ENCODE measurements at regions not wholly inside any gene's neighbourhood (a gene's known extent, or its start where the extent isn't known, plus 50 kb on each side); places are given as distances from the start of the nearest gene placed in this dataset.

DNA sequence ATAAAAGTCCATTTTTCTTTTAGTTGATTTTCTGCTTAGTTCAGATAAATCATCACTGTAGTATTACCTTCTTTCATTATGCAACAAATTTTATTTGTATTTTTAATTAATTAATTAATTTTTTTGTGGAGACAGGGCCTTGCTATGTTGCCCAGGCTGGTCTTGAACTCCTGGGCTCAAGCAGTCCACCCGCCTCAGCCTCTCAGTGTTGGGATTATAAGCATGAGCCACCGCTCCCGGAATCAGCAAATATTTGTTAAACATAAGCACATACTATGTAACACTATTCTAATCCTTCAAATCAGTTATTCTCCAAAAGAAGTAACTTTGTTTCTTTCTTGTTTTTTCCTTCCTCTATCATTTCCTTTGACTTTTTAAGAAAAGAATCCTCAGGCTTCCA lies 584.8 kb upstream of the ANKRD30A start:
- no peak for TF ChIP-seq POLR2A (IDR thresholded peaks at IDR 0.05)
- TF ChIP-seq, protein P1, sequence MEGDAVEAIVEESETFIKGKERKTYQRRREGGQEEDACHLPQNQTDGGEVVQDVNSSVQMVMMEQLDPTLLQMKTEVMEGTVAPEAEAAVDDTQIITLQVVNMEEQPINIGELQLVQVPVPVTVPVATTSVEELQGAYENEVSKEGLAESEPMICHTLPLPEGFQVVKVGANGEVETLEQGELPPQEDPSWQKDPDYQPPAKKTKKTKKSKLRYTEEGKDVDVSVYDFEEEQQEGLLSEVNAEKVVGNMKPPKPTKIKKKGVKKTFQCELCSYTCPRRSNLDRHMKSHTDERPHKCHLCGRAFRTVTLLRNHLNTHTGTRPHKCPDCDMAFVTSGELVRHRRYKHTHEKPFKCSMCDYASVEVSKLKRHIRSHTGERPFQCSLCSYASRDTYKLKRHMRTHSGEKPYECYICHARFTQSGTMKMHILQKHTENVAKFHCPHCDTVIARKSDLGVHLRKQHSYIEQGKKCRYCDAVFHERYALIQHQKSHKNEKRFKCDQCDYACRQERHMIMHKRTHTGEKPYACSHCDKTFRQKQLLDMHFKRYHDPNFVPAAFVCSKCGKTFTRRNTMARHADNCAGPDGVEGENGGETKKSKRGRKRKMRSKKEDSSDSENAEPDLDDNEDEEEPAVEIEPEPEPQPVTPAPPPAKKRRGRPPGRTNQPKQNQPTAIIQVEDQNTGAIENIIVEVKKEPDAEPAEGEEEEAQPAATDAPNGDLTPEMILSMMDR (IDR thresholded peaks at IDR 0.05), result no peak
